Heart left ventricle (tissue), 13 donors: ENCODE measurements at regions not wholly inside any gene's neighbourhood (a gene's known extent, or its start where the extent isn't known, plus 50 kb on each side); places are given as distances from the start of the nearest gene placed in this dataset.

ENCODE experiments used
- CTCF ChIP-seq, 12 donors: fragments of 200-600 bp; sonication (generic) in 4 of 12; IDR thresholded peaks; one replicate each; pipeline versions ENCODE4 v1.5.0 to v1.8.0; 2018 to 2022; ENCODE audit warnings: antibody characterized with exemption in 12 of 12, mild to moderate bottlenecking in 5 of 12
- POLR2A ChIP-seq, 2 donors: fragments of 450-650 bp; IDR thresholded peaks; one replicate each; pipeline ENCODE4 v1.6.1; 2017; ENCODE audit warnings: antibody characterized with exemption in 2 of 2, mild to moderate bottlenecking in 2 of 2, moderate library complexity in 2 of 2
- donor health status: ischemic (EF 13 %, LVEDD 7.1; RV severe dilation, severe dysfunction).
- donor health status: DM: no; HTN: yes; CAD: no.
- donor health status: DM: no; HTN: no; CAD: no.
- donor health status: ischemic (EF 25% LVEDD 6.9; RV normal size, moderate dysfunction).
- donor health status: ischemic (EF 25% LVEDD 5.7; RV mildly dilated, moderate dysfunction).
- donor health status: ischemic (EF 35%, LVEDD 5.7; RV mildly dilated, moderate dysfunction).
- donor health status: nonischemic (EF 11% LVEDD 7.7; RV severe dilation, severe dysfunction).
- donor health status: DM: yes; HTN: yes; CAD: no.
- donor health status: PGD.
- donor health status: ischemic (EF 29% LVEDD 5.4; RV normal size, mild dysfunction).
- donor health status: nonischemic (EF 23%, LVEDD 6.1; RV moderate dilation, normal function).

- no peak for TF ChIP-seq CTCF (IDR thresholded peaks at IDR 0.05)
- TF ChIP-seq POLR2A (IDR thresholded peaks at IDR 0.05), result no peak
Measured at GRCh38 chr2:74065456-74065855, 80.7 kb downstream of the TET3 start.
